NCI-H1417 (cell line): ENCODE measurements at regions not wholly inside any gene's neighbourhood (a gene's known extent, or its start where the extent isn't known, plus 50 kb on each side); places are given as distances from the start of the nearest gene placed in this dataset.
"Not testable (repeated sequence)": the region's sequence is repeated elsewhere in the genome, so short reads cannot be mapped to it uniquely, and the experiment has no call there.

Experiments used
- DNase-seq, 3 experiments: peaks; one replicate each; lab custom pipeline; 2025; lab: John Stamatoyannopoulos, UW

DNA sequence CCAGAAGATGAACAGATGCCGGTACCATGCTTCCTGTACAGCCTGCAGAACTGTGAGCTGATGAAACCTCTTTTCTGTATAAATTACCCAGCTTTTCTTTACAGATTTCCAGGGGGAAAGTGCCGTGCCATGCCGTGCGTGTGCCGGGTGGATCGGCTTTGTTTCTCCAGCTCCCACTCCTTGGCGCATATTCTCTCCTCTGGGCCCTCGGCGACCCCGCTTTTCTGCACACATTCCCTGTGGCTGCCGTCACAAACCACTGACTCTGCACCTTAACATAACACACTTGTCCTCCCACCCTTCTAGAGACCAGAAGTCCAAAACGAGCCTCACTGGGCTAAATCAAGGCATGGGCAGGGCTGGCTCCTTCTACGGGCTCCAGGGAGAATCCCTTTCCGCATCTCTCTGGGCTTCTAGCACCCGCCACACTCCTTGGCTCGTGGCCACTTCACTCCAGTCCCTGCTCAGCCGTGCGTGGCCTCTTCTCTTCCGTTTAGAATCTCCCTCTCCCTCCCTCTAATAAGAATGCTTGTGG, 164.9 kb downstream of the C16orf95 start:
- DNase-seq, result no peak

- DNase-seq, result no peak
Observed at GRCh38 chr16:87153326-87153725, 163.9 kb downstream of the C16orf95 start.

GRCh38 chr16:87155315-87155714, 161.9 kb downstream of the C16orf95 start:
- DNase-seq, result not testable (repeated sequence)

DNA sequence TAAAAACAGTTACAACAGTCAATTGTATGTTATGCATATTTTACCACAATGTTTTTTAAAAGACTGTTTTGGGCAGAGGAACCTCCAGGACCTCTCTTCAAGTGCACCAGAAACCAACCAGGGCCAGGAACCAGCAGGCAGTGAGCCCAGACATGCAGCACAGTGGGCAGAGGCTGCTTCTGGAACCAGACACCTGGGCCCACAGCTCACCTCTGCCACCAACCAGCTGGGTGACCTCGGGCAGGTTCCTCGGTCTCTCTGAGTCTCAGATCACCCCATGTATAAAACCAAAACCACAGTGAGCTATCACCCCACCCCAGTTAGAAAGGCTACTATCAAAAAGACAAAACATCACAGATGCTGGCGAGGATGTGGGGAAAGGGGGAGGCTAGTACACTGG, 161.0 kb downstream of the C16orf95 start:
- no peak for DNase-seq

GRCh38 chr16:87160234-87160636, 157.0 kb downstream of the C16orf95 start:
- DNase-seq, result peak in 1 of 3 experiments; percentile 1

DNA sequence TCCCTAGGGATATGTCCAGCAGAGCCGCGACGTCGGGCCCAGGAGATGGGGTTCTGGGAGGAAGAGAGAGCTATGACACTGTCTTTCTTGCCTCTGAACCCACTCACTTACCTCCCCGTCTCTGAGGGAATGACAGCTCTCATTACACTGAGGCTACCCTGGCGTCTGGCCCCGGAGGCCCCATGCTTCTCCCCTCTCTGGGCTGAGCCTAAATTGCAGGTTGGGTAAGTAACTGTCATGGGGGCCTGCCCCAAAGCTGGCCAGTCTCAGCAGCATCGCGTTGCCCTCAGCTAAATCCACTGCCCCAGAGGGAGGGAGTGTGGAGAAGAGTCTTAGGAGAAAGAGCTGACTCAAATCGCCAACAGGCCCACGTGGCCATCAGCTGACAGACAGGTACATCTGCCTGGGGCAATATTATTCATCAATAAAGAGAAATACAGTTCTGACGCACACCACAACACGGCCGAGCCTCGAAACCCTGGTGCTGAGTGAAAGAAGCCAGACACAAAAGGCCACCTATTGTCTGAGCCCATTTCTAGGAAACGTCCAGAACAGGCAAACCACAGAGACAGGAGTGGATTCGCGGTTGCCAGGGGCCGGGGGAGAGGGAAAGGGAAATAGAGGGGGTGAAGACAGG, 156.4 kb downstream of the C16orf95 start:
- DNase-seq, result no peak

DNA sequence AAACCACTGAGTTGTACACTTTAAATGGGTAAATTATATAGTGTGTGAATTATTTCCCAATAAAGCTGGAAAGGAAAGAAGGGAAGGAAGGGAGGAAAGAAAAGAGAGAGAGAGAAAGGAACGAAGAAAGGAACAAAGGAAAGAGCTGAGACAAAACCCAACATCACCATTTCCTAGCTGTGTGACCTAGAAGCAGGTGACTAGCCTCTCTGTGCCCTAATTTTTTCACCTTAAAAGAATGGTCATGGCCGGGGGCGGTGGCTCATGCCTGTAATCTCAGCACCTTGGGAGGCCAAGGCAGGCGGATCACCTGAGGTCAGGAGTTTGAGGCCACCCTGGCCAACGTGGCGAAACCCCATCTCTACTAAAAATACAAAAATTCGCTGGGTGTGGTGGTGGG, 155.8 kb downstream of the C16orf95 start:
- not testable (repeated sequence) for DNase-seq

DNA sequence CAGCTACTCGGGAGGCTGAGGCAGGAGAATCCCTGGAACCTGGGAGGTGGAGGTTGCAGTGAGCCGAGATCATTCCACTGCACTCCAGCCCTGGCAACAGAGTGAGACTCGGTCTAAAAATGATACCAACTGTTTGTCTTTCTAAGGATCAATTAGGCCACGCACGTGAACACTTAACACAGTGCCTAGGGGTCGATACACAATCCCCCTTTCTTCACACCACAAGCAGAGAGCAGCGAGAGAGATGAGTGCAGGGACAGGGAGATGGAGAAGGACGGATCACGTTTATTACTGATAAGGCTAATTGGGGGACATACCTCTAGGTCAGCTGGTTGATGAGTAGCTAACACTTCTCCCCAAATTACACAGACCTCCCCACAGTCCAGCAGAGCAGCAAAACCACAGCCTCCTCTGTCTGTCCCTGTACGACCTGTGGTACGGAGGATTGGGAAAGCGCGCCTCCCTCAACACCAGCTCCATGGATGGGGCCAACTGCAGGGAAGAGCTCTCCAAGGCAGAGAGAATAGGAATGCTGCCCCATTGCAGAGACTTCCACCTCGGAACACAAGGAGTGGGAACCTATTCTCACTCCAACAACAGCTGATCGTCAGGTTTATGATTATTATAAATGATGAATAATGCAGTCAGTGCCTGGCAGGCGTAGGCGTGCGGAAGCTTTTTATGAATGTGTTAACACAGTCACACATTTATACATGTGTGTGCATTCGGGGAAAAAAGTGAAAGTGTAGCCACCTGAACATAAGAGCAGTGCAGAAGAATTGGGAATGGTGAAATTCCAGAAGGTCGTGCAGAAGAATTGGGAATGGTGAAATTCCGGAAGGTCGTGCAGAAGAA, 155.1 kb downstream of the C16orf95 start:
- DNase-seq, result no peak

- DNase-seq, result not testable (repeated sequence)
Observed at GRCh38 chr16:87162799-87163198, 154.4 kb downstream of the C16orf95 start.

DNA sequence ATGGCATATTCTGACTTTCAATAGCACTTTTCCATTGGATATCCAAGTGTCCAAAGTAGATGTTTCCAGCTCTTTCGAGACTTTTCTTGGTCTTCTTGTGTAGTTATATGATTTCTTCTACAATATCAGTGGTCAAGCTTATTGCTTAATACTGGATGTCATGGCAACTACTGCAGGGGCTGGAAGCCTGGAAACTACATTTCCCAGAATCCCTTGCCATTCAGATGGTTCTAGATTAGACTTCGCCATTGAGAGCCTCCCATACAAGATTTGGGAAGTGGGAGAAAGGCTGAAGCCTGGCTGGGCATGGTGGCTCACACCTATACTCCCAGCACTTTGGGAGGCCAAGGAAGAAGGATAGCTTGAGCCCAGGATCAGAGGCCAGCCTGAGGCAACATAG, 153.6 kb downstream of the C16orf95 start:
- no peak for DNase-seq

- no peak for DNase-seq
Observed at GRCh38 chr16:87165151-87165550, 152.0 kb downstream of the C16orf95 start.

GRCh38 chr16:87165885-87166284, 151.3 kb downstream of the C16orf95 start:
- no peak for DNase-seq

GRCh38 chr16:87166321-87166720, 150.9 kb downstream of the C16orf95 start:
- DNase-seq, result no peak

GRCh38 chr16:87166934-87167333, 150.3 kb downstream of the C16orf95 start:
- no peak for DNase-seq

DNA sequence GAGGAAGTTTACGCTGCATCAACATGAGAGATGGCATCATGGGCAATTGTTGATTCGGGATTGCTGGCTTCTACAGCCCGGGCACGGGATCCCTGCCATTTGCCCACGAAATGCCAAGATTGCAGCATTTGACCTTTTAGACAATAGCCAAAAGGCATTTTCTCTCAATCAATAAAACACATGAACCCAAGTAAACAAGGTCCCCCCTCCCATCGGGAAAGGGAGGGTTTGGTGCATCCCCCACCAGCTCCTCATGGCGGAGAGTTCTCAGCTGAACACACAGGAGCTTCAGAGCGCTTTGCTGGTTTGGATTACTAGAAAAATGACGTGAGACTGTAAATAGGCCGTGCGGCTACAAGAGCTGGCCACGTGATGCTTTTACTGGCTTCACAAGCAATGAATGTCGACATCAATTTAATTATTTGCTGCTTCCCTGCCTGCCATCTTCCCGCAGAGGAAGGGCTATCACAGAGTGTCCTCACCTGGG, 147.6 kb downstream of the C16orf95 start:
- peak in 1 of 3 experiments; percentile 49 for DNase-seq

DNA sequence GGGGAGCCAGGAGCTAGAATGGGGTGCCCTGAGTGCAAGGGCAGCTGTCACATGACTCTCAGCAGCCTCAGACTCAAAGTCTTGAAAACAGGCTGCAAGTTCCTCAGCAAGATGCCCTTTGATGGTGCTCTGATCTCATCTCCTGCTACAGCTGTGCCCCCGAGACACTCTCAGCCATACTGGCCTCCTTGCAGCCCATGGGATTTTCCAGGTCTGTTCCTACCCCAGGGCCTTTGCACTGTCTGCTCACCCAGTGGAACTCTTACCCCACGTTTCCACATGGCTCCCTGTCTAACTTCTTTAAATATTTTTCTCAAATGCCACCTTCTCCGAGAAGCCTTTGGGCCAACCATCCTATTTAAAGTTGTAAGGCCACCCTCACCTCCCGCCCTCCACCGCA, 146.9 kb downstream of the C16orf95 start:
- DNase-seq, result no peak

- DNase-seq, result no peak
Observed at GRCh38 chr16:87171723-87172122, 145.5 kb downstream of the C16orf95 start.

GRCh38 chr16:87172632-87173031, 144.6 kb downstream of the C16orf95 start:
- no peak for DNase-seq

- DNase-seq, result no peak
Observed at GRCh38 chr16:87173294-87173893, 143.8 kb downstream of the C16orf95 start.

GRCh38 chr16:87174061-87174460, 143.1 kb downstream of the C16orf95 start:
- no peak for DNase-seq

- DNase-seq, result no peak
Observed at GRCh38 chr16:87176735-87177134, 140.5 kb downstream of the C16orf95 start.

DNA sequence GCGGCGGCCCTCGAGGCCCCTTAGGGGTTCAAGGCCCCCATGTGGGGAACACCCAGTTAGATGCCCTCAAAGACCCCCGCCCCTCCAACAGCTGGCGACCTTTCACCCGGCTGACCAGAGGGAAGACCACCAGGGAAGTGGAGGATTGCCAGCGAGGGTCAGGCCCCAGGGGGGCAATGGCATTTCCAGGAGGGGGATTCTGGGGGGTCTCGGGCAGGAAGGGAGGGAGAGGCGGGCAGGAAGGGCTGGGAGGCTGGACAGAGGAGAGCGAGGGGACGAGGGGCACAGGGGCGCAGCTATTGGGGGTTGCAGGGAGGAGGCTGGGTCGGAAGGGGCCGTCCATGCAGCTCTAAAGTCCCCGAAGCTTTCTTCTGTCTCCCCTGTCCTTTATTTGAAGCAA, 139.5 kb downstream of the C16orf95 start:
- DNase-seq, result no peak
